ENCODE measurements at regions not wholly inside any gene's neighbourhood (a gene's known extent, or its start where the extent isn't known, plus 50 kb on each side); places are given as distances from the start of the nearest gene placed in this dataset.

- DNase-seq (ENCODE audit: low read depth) = no peak
- TF ChIP-seq, protein P1, sequence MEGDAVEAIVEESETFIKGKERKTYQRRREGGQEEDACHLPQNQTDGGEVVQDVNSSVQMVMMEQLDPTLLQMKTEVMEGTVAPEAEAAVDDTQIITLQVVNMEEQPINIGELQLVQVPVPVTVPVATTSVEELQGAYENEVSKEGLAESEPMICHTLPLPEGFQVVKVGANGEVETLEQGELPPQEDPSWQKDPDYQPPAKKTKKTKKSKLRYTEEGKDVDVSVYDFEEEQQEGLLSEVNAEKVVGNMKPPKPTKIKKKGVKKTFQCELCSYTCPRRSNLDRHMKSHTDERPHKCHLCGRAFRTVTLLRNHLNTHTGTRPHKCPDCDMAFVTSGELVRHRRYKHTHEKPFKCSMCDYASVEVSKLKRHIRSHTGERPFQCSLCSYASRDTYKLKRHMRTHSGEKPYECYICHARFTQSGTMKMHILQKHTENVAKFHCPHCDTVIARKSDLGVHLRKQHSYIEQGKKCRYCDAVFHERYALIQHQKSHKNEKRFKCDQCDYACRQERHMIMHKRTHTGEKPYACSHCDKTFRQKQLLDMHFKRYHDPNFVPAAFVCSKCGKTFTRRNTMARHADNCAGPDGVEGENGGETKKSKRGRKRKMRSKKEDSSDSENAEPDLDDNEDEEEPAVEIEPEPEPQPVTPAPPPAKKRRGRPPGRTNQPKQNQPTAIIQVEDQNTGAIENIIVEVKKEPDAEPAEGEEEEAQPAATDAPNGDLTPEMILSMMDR (IDR thresholded peaks at IDR 0.05; ENCODE audit: control insufficient read depth, extremely low read depth, insufficient read depth) = no peak
- H3K4me3 ChIP-seq (ENCODE audit: low read depth, low read length) = no peak overlapping the region
Measured at GRCh38 chr3:182470187-182470586, 323.1 kb upstream of the ATP11B start.

DNA sequence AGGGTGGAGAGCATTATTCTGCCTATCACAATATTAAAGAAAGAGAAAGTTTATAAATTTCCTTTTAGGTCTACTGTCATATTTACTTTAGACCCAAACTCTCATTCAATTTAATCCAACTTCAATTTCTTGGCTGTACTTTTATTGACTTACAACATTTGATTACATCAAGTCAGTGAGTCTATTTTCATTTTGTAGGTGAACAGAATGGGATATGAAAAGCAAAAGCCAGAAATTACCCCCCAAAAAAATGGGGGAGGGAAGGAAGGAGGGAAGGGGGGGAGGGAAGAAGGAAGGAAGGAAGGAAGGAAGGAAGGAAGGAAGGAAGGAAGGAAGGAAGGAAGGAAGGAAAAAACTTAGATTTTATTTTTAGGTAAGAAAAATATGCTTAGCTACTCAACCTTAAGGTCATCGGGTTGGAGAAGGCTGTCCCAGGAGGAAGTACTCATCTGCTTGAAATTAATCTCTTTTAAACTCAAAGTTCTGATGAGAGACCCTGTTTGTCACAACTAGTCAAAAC, 320.1 kb upstream of the ATP11B start:
- DNase-seq (ENCODE audit: low read depth) = no peak
- H3K4me3 ChIP-seq (ENCODE audit: low read depth, low read length) = no peak overlapping the region
- TF ChIP-seq, protein P1 (IDR thresholded peaks at IDR 0.05; ENCODE audit: control insufficient read depth, extremely low read depth, insufficient read depth) = no peak

- no peak for DNase-seq (ENCODE audit: low read depth)
- TF ChIP-seq, protein P1 (IDR thresholded peaks at IDR 0.05; ENCODE audit: control insufficient read depth, extremely low read depth, insufficient read depth) = no peak
- no peak overlapping the region for H3K4me3 ChIP-seq (ENCODE audit: low read depth, low read length)
Measured at GRCh38 chr3:182478369-182478768, 314.9 kb upstream of the ATP11B start.

- TF ChIP-seq, protein P1 (IDR thresholded peaks at IDR 0.05; ENCODE audit: control insufficient read depth, extremely low read depth, insufficient read depth) = no peak
- DNase-seq (ENCODE audit: low read depth) = no peak
Measured at GRCh38 chr3:182479419-182480336, 313.6 kb upstream of the ATP11B start.

GRCh38 chr3:182482705-182483104, 310.6 kb upstream of the ATP11B start:
- TF ChIP-seq, protein P1 (IDR thresholded peaks at IDR 0.05; ENCODE audit: control insufficient read depth, extremely low read depth, insufficient read depth) = no peak
- no peak for DNase-seq (ENCODE audit: low read depth)
- no peak overlapping the region for H3K4me3 ChIP-seq (ENCODE audit: low read depth, low read length)

More at GRCh38 chr3:182479419-182480336, 313.6 kb upstream of the ATP11B start:
- H3K4me3 ChIP-seq (ENCODE audit: low read depth, low read length) = no peak overlapping the region

DNA sequence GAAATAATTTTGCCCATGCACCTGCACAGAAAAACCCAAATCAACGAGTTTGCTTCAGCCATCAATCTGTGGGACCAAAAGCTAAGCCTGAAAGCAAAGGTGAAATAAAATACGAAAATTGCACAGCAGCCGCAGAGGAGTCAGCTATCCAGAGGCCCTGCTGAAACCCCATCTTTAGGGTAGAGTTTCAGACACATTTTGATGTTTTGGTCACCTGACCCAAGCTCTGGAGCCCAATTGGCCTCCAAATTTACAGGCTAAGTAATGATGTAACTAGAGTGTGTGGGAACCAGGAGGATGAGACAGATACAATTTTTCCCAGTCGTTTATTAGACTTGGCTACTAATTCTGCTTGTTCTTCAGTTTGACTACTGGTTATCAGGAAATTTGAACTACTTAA, 308.6 kb upstream of the ATP11B start:
- no peak for DNase-seq (ENCODE audit: low read depth)
- no peak overlapping the region for H3K4me3 ChIP-seq (ENCODE audit: low read depth, low read length)
- TF ChIP-seq, protein P1 (IDR thresholded peaks at IDR 0.05; ENCODE audit: control insufficient read depth, extremely low read depth, insufficient read depth) = no peak

All from LNCaP clone FGC (cell line).